ENCODE measurements at regions not wholly inside any gene's neighbourhood (a gene's known extent, or its start where the extent isn't known, plus 50 kb on each side); places are given as distances from the start of the nearest gene placed in this dataset.

GRCh38 chr13:84294576-84294975, 412.3 kb upstream of the SLITRK1 start:
- no peak overlapping the region for H3K27ac ChIP-seq
- H3K4me3 ChIP-seq: no peak overlapping the region
- intact Hi-C loops (cut with DNase I): no loop called here
- no peaks in the 10 kb centered on the region for H3K27me3 ChIP-seq
- H3K9me3 ChIP-seq: no peaks in the 10 kb centered on the region
- no peaks in the 10 kb centered on the region for H3K4me1 ChIP-seq
- 69 to 75% methylated on average over 3 of the region's 3 CpGs for WGBS, 2 donors
- no peak for DNase-seq
- TF ChIP-seq, protein P1, sequence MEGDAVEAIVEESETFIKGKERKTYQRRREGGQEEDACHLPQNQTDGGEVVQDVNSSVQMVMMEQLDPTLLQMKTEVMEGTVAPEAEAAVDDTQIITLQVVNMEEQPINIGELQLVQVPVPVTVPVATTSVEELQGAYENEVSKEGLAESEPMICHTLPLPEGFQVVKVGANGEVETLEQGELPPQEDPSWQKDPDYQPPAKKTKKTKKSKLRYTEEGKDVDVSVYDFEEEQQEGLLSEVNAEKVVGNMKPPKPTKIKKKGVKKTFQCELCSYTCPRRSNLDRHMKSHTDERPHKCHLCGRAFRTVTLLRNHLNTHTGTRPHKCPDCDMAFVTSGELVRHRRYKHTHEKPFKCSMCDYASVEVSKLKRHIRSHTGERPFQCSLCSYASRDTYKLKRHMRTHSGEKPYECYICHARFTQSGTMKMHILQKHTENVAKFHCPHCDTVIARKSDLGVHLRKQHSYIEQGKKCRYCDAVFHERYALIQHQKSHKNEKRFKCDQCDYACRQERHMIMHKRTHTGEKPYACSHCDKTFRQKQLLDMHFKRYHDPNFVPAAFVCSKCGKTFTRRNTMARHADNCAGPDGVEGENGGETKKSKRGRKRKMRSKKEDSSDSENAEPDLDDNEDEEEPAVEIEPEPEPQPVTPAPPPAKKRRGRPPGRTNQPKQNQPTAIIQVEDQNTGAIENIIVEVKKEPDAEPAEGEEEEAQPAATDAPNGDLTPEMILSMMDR (IDR thresholded peaks at IDR 0.05): no peak
- TF ChIP-seq POLR2A (IDR thresholded peaks at IDR 0.05): no peak
- H3K36me3 ChIP-seq: no peaks in the 10 kb centered on the region

GRCh38 chr13:84290386-84290785, 408.1 kb upstream of the SLITRK1 start:
- 58 to 65% methylated on average over 4 of the region's 4 CpGs for WGBS, 2 donors
- Histone ChIP-seq H3K27me3 (no peaks in the 10 kb centered on the region), H3K4me3 (no peak overlapping the region), H3K27ac (no peak overlapping the region), H3K36me3 (no peaks in the 10 kb centered on the region), H3K9me3 (no peaks in the 10 kb centered on the region), H3K4me1 (no peaks in the 10 kb centered on the region)
- no peak for DNase-seq
- no peak for TF ChIP-seq POLR2A (IDR thresholded peaks at IDR 0.05)
- TF ChIP-seq, protein P1 (IDR thresholded peaks at IDR 0.05): no peak
- intact Hi-C loops (cut with DNase I): no loop called here

GRCh38 chr13:84279166-84279565, 396.9 kb upstream of the SLITRK1 start:
- no peaks in the 10 kb centered on the region for H3K36me3 ChIP-seq
- intact Hi-C loops (cut with DNase I): no loop called here
- no peaks in the 10 kb centered on the region for H3K9me3 ChIP-seq
- no peak overlapping the region for H3K4me3 ChIP-seq
- no peak for DNase-seq
- no peak overlapping the region for H3K27ac ChIP-seq
- WGBS, 2 donors: 69 to 81% methylated on average over 2 of the region's 2 CpGs
- no peaks in the 10 kb centered on the region for H3K27me3 ChIP-seq
- TF ChIP-seq, protein P1 (IDR thresholded peaks at IDR 0.05): no peak
- no peak for TF ChIP-seq POLR2A (IDR thresholded peaks at IDR 0.05)
- H3K4me1 ChIP-seq: no peaks in the 10 kb centered on the region

DNA sequence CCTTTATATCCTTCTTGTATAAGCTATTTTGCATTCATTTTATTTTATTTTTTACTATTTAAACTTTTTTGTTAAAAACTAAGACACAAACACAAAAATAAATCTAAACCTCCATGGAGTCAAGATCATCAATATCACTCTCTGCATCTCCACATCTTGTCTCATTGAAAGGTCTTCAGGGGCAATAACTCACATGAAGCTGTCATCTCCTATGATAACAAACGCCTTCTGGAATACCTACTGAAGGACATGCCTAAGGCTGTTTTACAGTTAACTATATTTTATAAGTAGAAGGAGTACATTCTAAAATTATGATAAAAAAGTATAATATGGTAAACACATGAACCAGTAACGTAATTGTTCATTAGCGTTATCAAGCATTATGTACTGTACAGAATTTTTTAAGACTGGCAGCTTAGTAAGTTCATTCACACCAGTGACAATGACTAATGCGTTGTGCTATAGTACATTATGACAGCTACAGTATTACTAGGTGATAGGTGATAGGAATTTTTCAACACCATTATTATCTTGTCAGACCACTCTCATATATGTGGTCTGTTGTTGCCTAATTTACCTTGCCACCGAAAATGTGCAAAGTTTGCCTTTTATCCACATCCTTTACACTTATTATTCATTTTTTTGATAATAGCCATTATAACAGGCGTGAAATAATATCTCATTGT, 390.7 kb upstream of the SLITRK1 start:
- Histone ChIP-seq H3K9me3 (no peaks in the 10 kb centered on the region), H3K4me1 (no peaks in the 10 kb centered on the region), H3K27me3 (no peaks in the 10 kb centered on the region), H3K36me3 (no peaks in the 10 kb centered on the region), H3K27ac (no peak overlapping the region), H3K4me3 (no peak overlapping the region)
- TF ChIP-seq, protein P1 (IDR thresholded peaks at IDR 0.05): no peak
- TF ChIP-seq POLR2A (IDR thresholded peaks at IDR 0.05): no peak
- WGBS, 2 donors: 69 to 83% methylated on average over 6 of the region's 6 CpGs
- intact Hi-C loops (cut with DNase I): no loop called here
- DNase-seq: no peak

DNA sequence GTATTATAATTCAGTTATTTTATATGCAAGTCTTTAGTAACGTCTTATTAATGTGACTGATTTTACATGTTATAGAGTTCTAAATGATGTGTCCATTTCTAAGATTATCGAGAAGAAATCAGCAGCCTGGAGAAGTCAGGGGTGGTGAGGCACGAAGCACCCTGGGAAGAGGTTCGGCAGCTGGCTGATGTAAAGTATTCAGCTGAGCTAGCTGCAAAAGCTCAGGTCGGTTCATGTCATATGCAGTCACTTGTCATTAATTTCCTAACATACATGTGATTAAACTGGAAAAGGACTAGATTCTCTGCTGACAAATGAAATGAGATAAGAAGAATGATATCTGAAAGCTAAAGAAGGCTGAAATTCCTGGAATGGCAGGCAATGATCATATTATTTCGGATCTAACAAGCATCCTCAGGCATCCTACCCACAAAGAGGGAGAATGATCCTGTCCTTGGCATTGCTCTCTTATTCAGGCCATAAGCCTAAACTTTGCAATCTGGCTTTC, 383.0 kb upstream of the SLITRK1 start:
- 65 to 72% methylated on average over 6 of the region's 6 CpGs for WGBS, 2 donors
- DNase-seq: no peak
- H3K36me3 ChIP-seq: no peaks in the 10 kb centered on the region
- no peaks in the 10 kb centered on the region for H3K9me3 ChIP-seq
- TF ChIP-seq, protein P1 (IDR thresholded peaks at IDR 0.05): no peak
- no peak for TF ChIP-seq POLR2A (IDR thresholded peaks at IDR 0.05)
- intact Hi-C loops (cut with DNase I): no loop called here
- no peak overlapping the region for H3K27ac ChIP-seq
- no peaks in the 10 kb centered on the region for H3K4me1 ChIP-seq
- no peaks in the 10 kb centered on the region for H3K27me3 ChIP-seq
- H3K4me3 ChIP-seq: no peak overlapping the region

Measured in esophagus squamous epithelium (tissue), 5 donors.